Central memory CD8-positive, alpha-beta T cell (primary cell): ENCODE measurements at regions not wholly inside any gene's neighbourhood (a gene's known extent, or its start where the extent isn't known, plus 50 kb on each side); places are given as distances from the start of the nearest gene placed in this dataset.
"Not testable (repeated sequence)": the region's sequence is repeated elsewhere in the genome, so short reads cannot be mapped to it uniquely, and the experiment has no call there.

Source experiments
- ATAC-seq: fragments of 150-1000 bp; cut with Tn5 transposase; replicated peaks from 2 replicates; pipeline ENCODE4 v1.10.0; 2022; ENCODE audit warnings: mild to moderate bottlenecking, moderate FRiP score, moderate number of reproducible peaks; ENCODE audit not compliant: poor library complexity, severe bottlenecking; ENCODE audit errors: extremely low read depth
- DNase-seq, 2 donors: peaks; one replicate each; pipeline ENCODE4 v3.0.0; 2021; ENCODE audit warnings: low spot score in 2 of 2
- H3K27ac Mint-ChIP-seq: one replicate; pipeline ENCODE4 v1.8.0; 2022; ENCODE audit warnings: low read depth, mild to moderate bottlenecking, moderate library complexity, mixed read lengths
- H3K27me3 Mint-ChIP-seq: one replicate; pipeline ENCODE4 v1.8.0; 2022; ENCODE audit warnings: mixed read lengths
- H3K36me3 Mint-ChIP-seq: one replicate; pipeline ENCODE4 v1.8.0; 2022; ENCODE audit warnings: mild to moderate bottlenecking, moderate library complexity, mixed read lengths; ENCODE audit not compliant: insufficient read depth
- H3K4me1 Mint-ChIP-seq: one replicate; pipeline ENCODE4 v1.8.0; 2022; ENCODE audit warnings: mixed read lengths
- H3K4me3 Mint-ChIP-seq: one replicate; pipeline ENCODE4 v1.8.0; 2022; ENCODE audit warnings: mild to moderate bottlenecking, moderate library complexity, mixed read lengths
- H3K9me3 Mint-ChIP-seq: one replicate; pipeline ENCODE4 v1.8.0; 2022; ENCODE audit warnings: mixed read lengths

GRCh38 chr1:9445081-9445480 lies 94.2 kb upstream of the SLC25A33 start:
- H3K4me3 Mint-ChIP-seq, H3K36me3 Mint-ChIP-seq, H3K4me1 Mint-ChIP-seq, DNase-seq, H3K27ac Mint-ChIP-seq, ATAC-seq, H3K9me3 Mint-ChIP-seq: not testable (repeated sequence)
- H3K27me3 Mint-ChIP-seq: peaks cover 49% of the 10 kb centered on the region

- Mint-ChIP-seq H3K4me3 (no peak overlapping the region), H3K36me3 (no peaks in the 10 kb centered on the region), H3K4me1 (no peaks in the 10 kb centered on the region), H3K27ac (no peak overlapping the region), H3K27me3 (peaks cover 43% of the 10 kb centered on the region), H3K9me3 (no peaks in the 10 kb centered on the region)
- ATAC-seq: no peak
- DNase-seq: no peak
Measured at GRCh38 chr1:9447215-9447960, 91.9 kb upstream of the SLC25A33 start.

GRCh38 chr1:9448132-9449109 lies 90.8 kb upstream of the SLC25A33 start:
- Mint-ChIP-seq H3K4me3 (no peak overlapping the region), H3K27ac (no peak overlapping the region), H3K36me3 (no peaks in the 10 kb centered on the region), H3K9me3 (no peaks in the 10 kb centered on the region), H3K27me3 (peaks cover 35% of the 10 kb centered on the region), H3K4me1 (no peaks in the 10 kb centered on the region)
- DNase-seq (no peak), ATAC-seq (no peak)

DNA sequence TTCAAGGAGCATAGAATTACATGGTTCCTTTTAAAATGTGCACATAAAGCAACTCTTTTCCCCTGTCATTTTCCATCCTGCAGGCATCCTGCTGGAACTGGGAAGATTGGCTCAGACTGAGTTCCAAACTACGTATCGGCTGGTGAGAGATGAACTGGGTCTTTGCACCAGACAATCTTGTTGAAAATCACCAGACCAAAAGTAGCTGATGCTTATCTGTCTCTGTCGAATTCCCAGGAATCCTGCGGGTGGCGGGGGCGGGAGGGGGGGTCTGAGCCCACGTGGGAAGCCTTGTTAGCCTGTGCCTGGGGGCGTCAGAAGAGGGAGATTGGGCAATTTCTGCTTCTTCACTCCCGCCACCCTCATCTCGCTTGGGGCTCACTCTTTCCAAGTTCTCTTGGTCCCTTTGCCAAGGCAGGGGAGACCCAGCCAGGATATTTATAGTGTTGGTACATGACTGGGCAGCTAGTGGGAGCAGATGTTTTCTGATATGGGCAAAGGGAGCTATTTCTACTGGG lies 90.1 kb upstream of the SLC25A33 start:
- Mint-ChIP-seq H3K9me3 (no peaks in the 10 kb centered on the region), H3K4me1 (no peaks in the 10 kb centered on the region), H3K4me3 (no peak overlapping the region), H3K27ac (no peak overlapping the region), H3K27me3 (peaks cover 27% of the 10 kb centered on the region), H3K36me3 (no peaks in the 10 kb centered on the region)
- DNase-seq: no peak
- ATAC-seq: no peak

GRCh38 chr1:9449976-9450696 lies 89.1 kb upstream of the SLC25A33 start:
- Mint-ChIP-seq H3K36me3 (no peaks in the 10 kb centered on the region), H3K27ac (no peak overlapping the region), H3K4me3 (no peak overlapping the region), H3K9me3 (no peaks in the 10 kb centered on the region), H3K4me1 (no peaks in the 10 kb centered on the region), H3K27me3 (peaks cover 26% of the 10 kb centered on the region)
- DNase-seq (no peak), ATAC-seq (no peak)

DNA sequence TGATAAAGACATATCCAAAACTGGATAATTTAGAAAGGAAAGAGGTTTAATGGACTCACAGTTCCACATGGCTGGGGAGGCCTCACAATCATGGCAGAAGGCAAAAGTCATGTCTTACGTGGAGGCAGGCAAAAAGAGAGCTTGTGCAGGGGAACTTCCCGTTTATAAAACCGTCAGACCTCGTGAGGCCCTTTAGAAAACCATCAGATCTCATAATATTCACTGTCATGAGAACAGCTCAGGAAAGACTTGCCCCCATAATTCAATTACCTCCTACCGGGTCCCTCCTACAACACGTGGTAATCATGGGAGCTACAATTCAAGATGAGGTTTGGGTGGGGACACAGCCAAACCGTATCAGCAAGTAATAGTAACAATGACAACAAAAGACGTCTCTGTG lies 88.2 kb upstream of the SLC25A33 start:
- no peaks in the 10 kb centered on the region for H3K9me3 Mint-ChIP-seq
- H3K27ac Mint-ChIP-seq: no peak overlapping the region
- no peaks in the 10 kb centered on the region for H3K36me3 Mint-ChIP-seq
- H3K27me3 Mint-ChIP-seq: peaks cover 26% of the 10 kb centered on the region
- no peaks in the 10 kb centered on the region for H3K4me1 Mint-ChIP-seq
- DNase-seq: no peak
- ATAC-seq: no peak
- H3K4me3 Mint-ChIP-seq: no peak overlapping the region

DNA sequence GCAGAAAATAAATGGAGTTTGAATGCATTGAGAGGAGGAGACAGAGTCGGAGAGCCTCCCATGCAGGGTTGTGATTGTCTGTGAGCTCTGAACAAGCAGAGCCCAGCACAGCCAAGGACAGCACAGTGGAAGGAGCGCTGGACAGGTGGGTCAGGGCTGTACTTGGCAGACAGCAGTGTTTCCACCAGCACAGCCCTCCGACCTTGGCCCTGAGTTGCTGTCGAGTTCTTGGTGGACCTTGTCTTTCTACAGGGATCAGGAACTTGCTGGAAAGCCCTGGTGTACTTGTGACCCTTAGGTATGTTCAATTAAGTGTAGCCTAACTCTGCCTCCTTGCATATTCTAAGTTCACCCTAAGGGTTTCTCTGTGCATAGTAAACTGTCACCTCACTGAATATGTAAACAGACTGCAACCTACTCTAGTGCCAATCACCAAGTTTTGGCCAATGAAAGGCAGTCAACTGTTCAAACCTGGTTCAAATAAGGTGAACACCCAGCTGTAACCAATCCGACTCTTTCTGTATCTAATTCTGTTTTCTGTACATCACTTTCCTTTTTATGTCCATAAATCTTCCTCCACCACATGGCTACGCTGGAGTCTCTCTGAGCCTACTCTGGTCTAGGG lies 86.6 kb upstream of the SLC25A33 start:
- no peak overlapping the region for H3K4me3 Mint-ChIP-seq
- H3K27me3 Mint-ChIP-seq: peaks cover 25% of the 10 kb centered on the region
- no peaks in the 10 kb centered on the region for H3K9me3 Mint-ChIP-seq
- no peaks in the 10 kb centered on the region for H3K36me3 Mint-ChIP-seq
- ATAC-seq: no peak
- H3K27ac Mint-ChIP-seq: no peak overlapping the region
- no peak for DNase-seq
- no peaks in the 10 kb centered on the region for H3K4me1 Mint-ChIP-seq

DNA sequence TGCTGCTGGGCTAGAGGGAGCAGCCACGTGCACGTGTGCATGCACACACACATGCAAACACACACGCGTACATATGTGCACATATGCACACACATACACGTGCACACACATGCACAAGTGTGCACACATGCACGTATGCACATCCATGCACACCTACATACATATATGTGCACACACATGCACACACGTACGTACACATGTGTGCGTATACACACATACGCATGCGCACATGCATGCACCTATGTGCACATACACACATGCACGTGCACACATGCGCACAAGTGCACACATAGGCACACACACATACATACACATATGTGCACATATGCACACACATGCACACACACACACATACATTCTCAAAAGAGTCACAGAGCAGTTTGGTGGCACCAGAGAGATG lies 85.9 kb upstream of the SLC25A33 start:
- ATAC-seq: no peak
- peaks cover 18% of the 10 kb centered on the region for H3K27me3 Mint-ChIP-seq
- DNase-seq: no peak
- no peaks in the 10 kb centered on the region for H3K4me1 Mint-ChIP-seq
- no peaks in the 10 kb centered on the region for H3K36me3 Mint-ChIP-seq
- no peak overlapping the region for H3K4me3 Mint-ChIP-seq
- H3K9me3 Mint-ChIP-seq: no peaks in the 10 kb centered on the region
- H3K27ac Mint-ChIP-seq: no peak overlapping the region

DNA sequence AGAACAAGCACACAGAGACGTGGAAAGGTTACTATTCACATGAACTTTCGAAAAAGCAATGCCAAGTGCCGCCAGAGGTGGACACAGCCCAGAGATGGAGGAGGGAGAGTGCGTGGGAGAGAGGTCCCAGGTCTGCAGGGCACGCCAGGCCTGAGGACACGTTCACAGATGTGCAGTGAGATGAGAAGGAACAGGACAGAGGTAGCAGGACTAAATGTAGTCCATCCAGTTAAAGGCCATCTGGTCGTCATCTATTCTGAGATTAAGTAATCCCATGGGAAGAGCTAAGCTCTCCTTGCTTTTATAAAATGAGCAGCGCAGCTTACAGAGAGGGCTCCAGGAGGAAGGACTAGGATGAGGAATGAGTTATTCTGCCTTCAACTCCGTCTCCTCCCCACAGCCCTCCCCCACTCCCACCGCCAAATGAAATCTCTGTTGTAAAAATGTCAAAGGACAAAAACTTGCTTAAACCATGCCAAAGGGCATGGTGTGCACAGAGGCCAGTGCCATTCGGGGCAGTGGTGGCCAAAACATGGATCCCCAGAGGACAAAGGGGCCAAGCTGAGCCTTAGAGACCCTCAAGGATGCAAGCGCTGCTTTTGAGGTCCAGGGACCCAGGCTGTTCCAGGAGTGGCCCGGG lies 85.4 kb upstream of the SLC25A33 start:
- no peak for ATAC-seq
- no peak for DNase-seq
- Mint-ChIP-seq H3K27me3 (peaks cover 15% of the 10 kb centered on the region), H3K27ac (no peak overlapping the region), H3K9me3 (no peaks in the 10 kb centered on the region), H3K4me1 (no peaks in the 10 kb centered on the region), H3K36me3 (no peaks in the 10 kb centered on the region), H3K4me3 (no peak overlapping the region)

DNA sequence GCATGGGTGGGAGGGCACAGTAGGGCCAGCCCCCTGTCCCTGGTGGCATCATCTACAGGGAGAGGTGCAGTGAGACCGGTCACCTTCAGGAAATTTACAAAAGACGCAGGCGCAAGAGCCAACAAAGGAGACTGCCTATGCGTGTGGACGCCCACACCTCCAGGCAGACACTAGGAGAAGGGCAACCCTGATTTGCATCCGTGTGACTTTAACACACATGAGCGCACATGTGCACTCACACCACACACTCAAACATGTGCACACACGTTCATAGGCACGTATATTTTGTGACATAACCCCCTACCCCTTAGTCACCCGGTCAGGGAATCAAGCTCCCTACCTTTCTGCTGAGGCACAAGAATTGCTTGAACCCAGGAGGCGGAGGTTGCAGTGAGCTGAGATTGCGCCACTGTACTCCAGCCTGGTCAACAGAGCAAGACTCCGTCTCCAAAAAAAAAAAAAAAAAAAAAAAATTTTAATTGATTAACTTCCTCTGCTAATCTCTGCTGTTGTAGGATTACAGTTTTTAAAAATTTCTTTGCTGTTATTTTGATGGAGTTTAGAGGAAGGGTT lies 84.7 kb upstream of the SLC25A33 start:
- H3K27ac Mint-ChIP-seq: no peak overlapping the region
- H3K36me3 Mint-ChIP-seq: no peaks in the 10 kb centered on the region

DNA sequence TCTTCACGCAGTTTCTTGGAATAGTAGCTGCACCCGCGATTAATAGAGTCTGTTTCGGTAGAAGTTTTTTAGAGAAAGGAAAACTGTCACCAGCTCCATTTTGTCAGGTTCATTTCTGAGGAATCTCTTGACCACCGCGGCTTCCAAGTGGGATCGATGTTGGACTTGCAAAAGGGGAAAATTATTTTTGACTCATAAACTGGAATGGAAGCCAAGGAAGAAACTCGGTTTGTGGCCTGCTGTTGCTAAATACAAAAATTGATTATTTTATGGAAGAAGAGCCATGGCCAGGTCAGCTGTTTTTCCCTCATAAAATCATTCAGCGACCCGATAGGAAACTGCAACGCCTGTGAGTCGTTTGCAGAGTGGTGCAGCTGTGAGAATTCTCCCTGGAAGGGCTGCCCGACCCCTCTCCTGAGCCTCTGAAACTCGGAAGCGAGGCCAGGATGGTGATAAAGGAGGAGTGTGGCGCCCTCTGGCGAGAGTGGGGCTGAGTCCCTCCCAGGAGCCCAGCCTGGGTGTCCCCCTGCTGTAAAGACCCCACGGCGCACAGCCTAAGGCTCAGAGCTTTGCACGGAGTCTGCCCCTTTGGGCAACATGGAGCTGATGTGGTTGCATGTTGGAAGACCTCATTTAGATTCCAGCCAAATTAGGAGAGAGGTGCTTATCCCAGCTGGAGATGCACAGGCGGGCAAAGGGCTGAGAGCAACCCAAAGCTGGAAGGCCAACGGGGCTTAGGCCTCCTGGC lies 83.6 kb upstream of the SLC25A33 start:
- Mint-ChIP-seq H3K27me3 (peaks cover 4% of the 10 kb centered on the region), H3K36me3 (no peaks in the 10 kb centered on the region), H3K9me3 (no peaks in the 10 kb centered on the region), H3K4me1 (no peaks in the 10 kb centered on the region), H3K4me3 (no peak overlapping the region), H3K27ac (no peak overlapping the region)
- no peak for ATAC-seq
- DNase-seq: peak; percentile 16 to 47

More for the DNA sequence above, 84.7 kb upstream of the SLC25A33 start:
- Mint-ChIP-seq H3K4me3 (no peak overlapping the region), H3K9me3 (no peaks in the 10 kb centered on the region), H3K4me1 (no peaks in the 10 kb centered on the region), H3K27me3 (peaks cover 15% of the 10 kb centered on the region)
- DNase-seq: no peak
- ATAC-seq: no peak
